Hematopoietic multipotent progenitor cell (in vitro differentiated cells): ENCODE measurements at regions not wholly inside any gene's neighbourhood (a gene's known extent, or its start where the extent isn't known, plus 50 kb on each side); places are given as distances from the start of the nearest gene placed in this dataset.

Source experiments
- DNase-seq, 3 donors: peaks; one replicate each; pipeline ENCODE4 v3.0.0-alpha.2; 2011 to 2015; ENCODE audit warnings: low read depth in 2 of 3, low spot score in 2 of 3

GRCh38 chr7:79732535-79732934, 279.1 kb upstream of the MAGI2 start:
- no peak for DNase-seq

- no peak for DNase-seq
Measured at GRCh38 chr7:79730971-79731370, 277.5 kb upstream of the MAGI2 start.

- DNase-seq = no peak
Measured at GRCh38 chr7:79723833-79724618, 270.6 kb upstream of the MAGI2 start.

- no peak for DNase-seq
Measured at GRCh38 chr7:79722217-79722616, 268.8 kb upstream of the MAGI2 start.

- DNase-seq = no peak
Measured at GRCh38 chr7:79719216-79719615, 265.7 kb upstream of the MAGI2 start.

- no peak for DNase-seq
Measured at GRCh38 chr7:79716329-79716728, 262.9 kb upstream of the MAGI2 start.

GRCh38 chr7:79714081-79714480, 260.6 kb upstream of the MAGI2 start:
- DNase-seq = no peak

- no peak for DNase-seq
Measured at GRCh38 chr7:79713276-79713675, 259.8 kb upstream of the MAGI2 start.

GRCh38 chr7:79711660-79712059, 258.2 kb upstream of the MAGI2 start:
- DNase-seq = no peak

GRCh38 chr7:79709574-79710409, 256.3 kb upstream of the MAGI2 start:
- no peak for DNase-seq

- no peak for DNase-seq
Measured at GRCh38 chr7:79702116-79702515, 248.6 kb upstream of the MAGI2 start.

- no peak for DNase-seq
Measured at GRCh38 chr7:79692015-79692414, 238.5 kb upstream of the MAGI2 start.

- DNase-seq = no peak
Measured at GRCh38 chr7:79691074-79691473, 237.6 kb upstream of the MAGI2 start.

- no peak for DNase-seq
Measured at GRCh38 chr7:79684384-79684783, 230.9 kb upstream of the MAGI2 start.

- no peak for DNase-seq
Measured at GRCh38 chr7:79683916-79684315, 230.4 kb upstream of the MAGI2 start.

- no peak for DNase-seq
Measured at GRCh38 chr7:79683185-79683890, 229.9 kb upstream of the MAGI2 start.

- DNase-seq = no peak
Measured at GRCh38 chr7:79681454-79681853, 228.0 kb upstream of the MAGI2 start.

GRCh38 chr7:79673969-79674368, 220.5 kb upstream of the MAGI2 start:
- no peak for DNase-seq

- DNase-seq = no peak
Measured at GRCh38 chr7:79673421-79673820, 220.0 kb upstream of the MAGI2 start.

- no peak for DNase-seq
Measured at GRCh38 chr7:79668292-79668691, 214.8 kb upstream of the MAGI2 start.

- DNase-seq = no peak
Measured at GRCh38 chr7:79666472-79666871, 213.0 kb upstream of the MAGI2 start.
